ENCODE measurements at regions not wholly inside any gene's neighbourhood (a gene's known extent, or its start where the extent isn't known, plus 50 kb on each side); places are given as distances from the start of the nearest gene placed in this dataset.

DNA sequence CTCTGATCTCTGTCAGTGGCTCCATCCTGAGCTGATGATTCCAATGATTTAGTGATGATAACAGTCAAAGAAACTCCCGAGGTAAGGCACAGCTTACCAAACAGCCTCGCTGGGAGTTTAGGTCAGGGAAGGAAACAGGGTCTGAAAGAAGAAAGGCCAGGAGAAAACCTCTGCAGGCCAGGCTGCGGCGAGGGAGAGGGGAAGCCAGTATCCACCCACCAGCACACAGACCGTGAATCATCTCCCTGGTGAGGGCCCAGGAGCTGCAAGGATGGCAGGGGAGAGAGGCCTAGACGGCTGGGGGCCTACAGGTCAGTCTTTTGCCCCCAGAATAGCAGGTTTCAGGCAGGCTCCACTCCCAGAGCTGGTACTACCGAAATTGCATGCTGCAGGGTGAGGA, 590.5 kb downstream of the CCDC171 start:
- no peaks in the 10 kb centered on the region for H3K9me2 ChIP-seq (ENCODE audit: low read depth, low read length)
- no peak overlapping the region for H3K27ac ChIP-seq (ENCODE audit: low read depth, low read length, poor library complexity, severe bottlenecking)
- H4K20me1 ChIP-seq (ENCODE audit: insufficient read depth, low read length), result no peaks in the 10 kb centered on the region
- H3F3A ChIP-seq (ENCODE audit: insufficient read depth, low read length), result no peaks in the 10 kb centered on the region
- H3K9me3 ChIP-seq (ENCODE audit: low read length), result no peaks in the 10 kb centered on the region
- no peak overlapping the region for H3K4me3 ChIP-seq (ENCODE audit: low read depth, low read length, poor library complexity, severe bottlenecking)
- TF ChIP-seq, protein P1, sequence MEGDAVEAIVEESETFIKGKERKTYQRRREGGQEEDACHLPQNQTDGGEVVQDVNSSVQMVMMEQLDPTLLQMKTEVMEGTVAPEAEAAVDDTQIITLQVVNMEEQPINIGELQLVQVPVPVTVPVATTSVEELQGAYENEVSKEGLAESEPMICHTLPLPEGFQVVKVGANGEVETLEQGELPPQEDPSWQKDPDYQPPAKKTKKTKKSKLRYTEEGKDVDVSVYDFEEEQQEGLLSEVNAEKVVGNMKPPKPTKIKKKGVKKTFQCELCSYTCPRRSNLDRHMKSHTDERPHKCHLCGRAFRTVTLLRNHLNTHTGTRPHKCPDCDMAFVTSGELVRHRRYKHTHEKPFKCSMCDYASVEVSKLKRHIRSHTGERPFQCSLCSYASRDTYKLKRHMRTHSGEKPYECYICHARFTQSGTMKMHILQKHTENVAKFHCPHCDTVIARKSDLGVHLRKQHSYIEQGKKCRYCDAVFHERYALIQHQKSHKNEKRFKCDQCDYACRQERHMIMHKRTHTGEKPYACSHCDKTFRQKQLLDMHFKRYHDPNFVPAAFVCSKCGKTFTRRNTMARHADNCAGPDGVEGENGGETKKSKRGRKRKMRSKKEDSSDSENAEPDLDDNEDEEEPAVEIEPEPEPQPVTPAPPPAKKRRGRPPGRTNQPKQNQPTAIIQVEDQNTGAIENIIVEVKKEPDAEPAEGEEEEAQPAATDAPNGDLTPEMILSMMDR (IDR thresholded peaks at IDR 0.05; ENCODE audit: low read length), result no peak
- no peaks in the 10 kb centered on the region for H3K27me3 ChIP-seq (ENCODE audit: insufficient read depth, low read length)
- H3K79me2 ChIP-seq (ENCODE audit: insufficient read depth, low read length), result no peaks in the 10 kb centered on the region
- H3K9ac ChIP-seq (ENCODE audit: low read length), result no peak overlapping the region
- H3K36me3 ChIP-seq (ENCODE audit: insufficient read depth, low read length), result no peaks in the 10 kb centered on the region
- no peak overlapping the region for H2AFZ ChIP-seq (ENCODE audit: low read length)
- H3K4me1 ChIP-seq (ENCODE audit: insufficient read depth, low read length, severe bottlenecking), result no peaks in the 10 kb centered on the region
- no peak overlapping the region for H3K4me2 ChIP-seq (ENCODE audit: low read length)

DNA sequence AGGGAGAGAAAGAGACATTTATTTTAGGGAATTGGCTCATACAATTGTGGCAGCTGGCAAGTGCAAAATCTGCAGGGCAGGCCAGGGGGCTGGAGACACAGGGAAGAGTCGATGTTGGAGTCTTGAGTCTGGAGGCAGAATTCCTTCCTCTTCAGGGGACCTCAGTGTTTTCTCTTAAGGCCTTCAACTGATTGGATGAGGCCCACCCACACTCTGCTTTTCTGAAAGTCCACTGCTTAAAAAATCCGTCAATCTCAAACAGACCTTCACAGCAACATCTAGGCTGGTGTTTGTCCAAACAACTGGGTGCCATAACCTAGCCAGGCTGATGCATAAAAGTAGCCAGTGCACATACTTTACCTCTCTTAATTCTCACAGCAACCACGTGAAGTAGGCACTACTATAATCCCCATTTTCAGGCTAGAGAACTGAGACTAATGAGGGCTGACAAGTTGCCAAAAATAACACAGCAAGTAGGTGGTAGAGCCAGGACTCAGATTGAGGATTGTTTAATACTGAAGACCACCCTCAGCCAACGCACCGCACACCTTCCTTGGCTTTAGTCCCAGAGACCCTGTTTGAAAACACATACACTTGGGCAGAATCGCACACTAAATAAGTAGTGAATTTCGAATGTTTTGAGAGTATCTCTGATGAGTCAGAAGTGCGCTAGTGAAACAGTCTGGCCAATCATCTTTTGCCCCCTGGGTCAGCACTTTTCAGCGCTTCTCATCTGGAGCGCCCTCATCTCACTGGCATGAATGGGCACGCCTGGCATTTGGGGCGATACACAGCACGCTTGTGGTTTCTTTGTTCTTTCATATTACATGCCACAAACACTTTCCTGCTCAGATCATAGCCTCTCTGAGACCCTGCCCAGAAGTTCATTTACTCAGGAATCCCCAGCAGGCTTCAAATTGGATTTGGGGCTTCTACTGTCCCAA, 591.4 kb downstream of the CCDC171 start:
- Histone ChIP-seq H3K4me1 (ENCODE audit: insufficient read depth, low read length, severe bottlenecking) (no peaks in the 10 kb centered on the region), H3K9me2 (ENCODE audit: low read depth, low read length) (no peaks in the 10 kb centered on the region), H3K27ac (ENCODE audit: low read depth, low read length, poor library complexity, severe bottlenecking) (no peak overlapping the region), H3F3A (ENCODE audit: insufficient read depth, low read length) (no peaks in the 10 kb centered on the region), H3K79me2 (ENCODE audit: insufficient read depth, low read length) (no peaks in the 10 kb centered on the region), H3K4me2 (ENCODE audit: low read length) (no peak overlapping the region), H4K20me1 (ENCODE audit: insufficient read depth, low read length) (no peaks in the 10 kb centered on the region), H3K4me3 (ENCODE audit: low read depth, low read length, poor library complexity, severe bottlenecking) (no peak overlapping the region), H3K36me3 (ENCODE audit: insufficient read depth, low read length) (no peaks in the 10 kb centered on the region), H3K9me3 (ENCODE audit: low read length) (no peaks in the 10 kb centered on the region), H2AFZ (ENCODE audit: low read length) (no peak overlapping the region), H3K27me3 (ENCODE audit: insufficient read depth, low read length) (no peaks in the 10 kb centered on the region), H3K9ac (ENCODE audit: low read length) (no peak overlapping the region)
- TF ChIP-seq, protein P1 (IDR thresholded peaks at IDR 0.05; ENCODE audit: low read length), result no peak
- TF ChIP-seq EZH2 (IDR thresholded peaks at IDR 0.05; ENCODE audit: borderline replicate concordance, low read length), result no peak

DNA sequence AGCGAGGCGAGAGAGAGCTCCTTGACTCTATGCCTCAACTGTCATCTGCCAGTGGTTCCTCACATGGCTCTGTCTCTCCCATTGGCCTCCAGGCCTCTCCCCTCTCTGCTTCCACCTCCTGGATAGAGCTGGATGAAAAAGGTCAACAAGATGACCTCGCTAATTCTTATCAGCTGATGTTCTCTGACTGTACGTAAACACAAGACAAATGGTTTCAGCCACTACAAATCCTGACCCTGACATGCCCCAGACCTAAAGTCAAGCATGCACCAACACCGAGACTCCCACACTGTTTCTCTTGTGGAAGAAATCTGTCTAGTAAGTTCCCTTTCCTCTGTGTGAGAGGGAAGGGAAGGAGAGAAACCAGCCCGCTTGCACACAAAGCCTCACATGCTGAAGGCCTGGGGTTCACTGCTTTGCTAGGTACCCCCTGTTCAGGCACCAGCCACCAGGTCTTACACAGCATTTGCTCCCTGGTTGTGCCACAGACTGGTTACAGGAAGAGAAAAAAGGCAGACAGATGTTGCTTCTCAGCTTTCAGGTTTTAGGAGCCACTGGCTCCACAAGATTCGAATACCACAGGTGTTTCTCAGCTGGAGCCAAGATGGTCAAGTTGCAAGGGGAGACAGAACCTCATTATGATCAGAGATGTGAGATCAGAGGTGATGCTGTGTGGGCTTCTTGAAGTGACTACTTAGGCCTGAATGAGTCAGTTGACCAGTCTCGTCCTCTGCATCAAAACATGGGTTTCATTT, 592.5 kb downstream of the CCDC171 start:
- Histone ChIP-seq H3K79me2 (ENCODE audit: insufficient read depth, low read length) (no peaks in the 10 kb centered on the region), H3K9ac (ENCODE audit: low read length) (no peak overlapping the region), H3K36me3 (ENCODE audit: insufficient read depth, low read length) (no peaks in the 10 kb centered on the region), H3K9me3 (ENCODE audit: low read length) (no peaks in the 10 kb centered on the region), H3K4me2 (ENCODE audit: low read length) (no peak overlapping the region), H3K4me3 (ENCODE audit: low read depth, low read length, poor library complexity, severe bottlenecking) (no peak overlapping the region), H3K4me1 (ENCODE audit: insufficient read depth, low read length, severe bottlenecking) (no peaks in the 10 kb centered on the region), H3K9me2 (ENCODE audit: low read depth, low read length) (no peaks in the 10 kb centered on the region), H3K27me3 (ENCODE audit: insufficient read depth, low read length) (no peaks in the 10 kb centered on the region), H2AFZ (ENCODE audit: low read length) (no peak overlapping the region), H3F3A (ENCODE audit: insufficient read depth, low read length) (no peaks in the 10 kb centered on the region), H4K20me1 (ENCODE audit: insufficient read depth, low read length) (no peaks in the 10 kb centered on the region), H3K27ac (ENCODE audit: low read depth, low read length, poor library complexity, severe bottlenecking) (no peak overlapping the region)
- TF ChIP-seq EZH2 (IDR thresholded peaks at IDR 0.05; ENCODE audit: borderline replicate concordance, low read length), result no peak
- TF ChIP-seq, protein P1 (IDR thresholded peaks at IDR 0.05; ENCODE audit: low read length), result no peak

Measured in OCI-LY1 (cell line).